Glomerular endothelial cell (primary cell): ENCODE measurements at regions not wholly inside any gene's neighbourhood (a gene's known extent, or its start where the extent isn't known, plus 50 kb on each side); places are given as distances from the start of the nearest gene placed in this dataset.

Source experiments
- DNase-seq: peaks from one replicate; pipeline ENCODE4 v3.0.0-alpha.2; 2011; ENCODE audit warnings: low read depth, low spot score; ENCODE audit errors: extremely low read depth

DNA sequence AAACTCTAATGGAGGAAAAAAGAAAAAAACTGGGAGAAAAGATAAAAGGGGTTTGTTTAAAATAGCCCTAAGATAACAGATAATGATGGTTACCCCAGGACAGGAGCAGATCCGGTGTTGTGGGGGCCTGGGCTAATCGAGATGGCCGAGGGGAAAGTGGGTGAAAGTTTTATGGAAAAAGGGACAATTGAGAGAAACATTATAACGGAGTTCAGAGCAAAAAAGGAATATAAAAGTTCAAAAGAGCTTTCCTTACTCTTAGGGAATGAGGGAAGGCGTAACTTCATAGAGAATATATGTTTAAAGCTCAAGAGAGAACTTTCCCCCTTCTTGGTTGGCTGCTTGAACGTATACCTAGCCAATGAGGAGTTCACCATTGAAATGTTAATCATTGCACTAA lies 131.4 kb downstream of the BAMBI start:
- no peak for DNase-seq

DNA sequence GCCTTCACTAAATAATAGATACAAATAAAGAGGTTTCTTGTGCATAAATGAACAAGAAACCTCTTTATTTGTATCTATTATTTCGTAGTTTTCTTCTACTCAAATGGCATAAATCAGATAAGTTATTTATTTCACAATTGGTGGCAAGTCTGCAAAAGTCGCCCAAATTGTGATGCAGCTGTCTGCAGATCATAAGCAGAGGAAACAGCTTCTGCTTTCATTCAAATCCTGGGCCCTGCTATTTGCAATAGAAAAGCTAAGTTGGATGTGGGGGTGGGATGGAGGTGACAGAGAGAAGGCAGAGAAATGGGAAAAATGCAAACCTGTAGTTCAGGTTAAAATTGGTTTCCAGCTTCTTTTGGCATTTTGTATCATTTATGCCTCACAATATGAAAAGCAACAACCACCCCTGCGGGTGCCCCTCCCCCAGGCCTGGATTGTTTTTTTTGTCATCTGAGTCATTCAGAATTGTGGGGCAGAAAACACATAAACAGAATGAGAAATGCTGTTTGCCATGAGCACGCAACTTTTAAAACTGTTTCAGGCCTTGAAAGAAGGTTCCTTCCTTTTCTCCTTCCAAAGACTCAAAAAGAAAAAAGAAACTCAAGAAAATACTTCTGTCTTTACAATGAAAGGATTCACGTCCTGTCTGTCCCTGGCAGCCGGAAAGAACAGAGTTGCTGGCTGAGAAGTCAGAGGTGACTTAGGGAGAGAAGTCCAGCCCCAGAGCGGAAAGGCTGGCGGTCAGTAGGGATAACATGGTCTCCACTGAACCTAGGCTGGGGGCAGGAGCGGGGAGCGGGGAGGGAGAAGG lies 132.9 kb downstream of the BAMBI start:
- no peak for DNase-seq

GRCh38 chr10:28811639-28812349 lies 134.5 kb downstream of the BAMBI start:
- no peak for DNase-seq

GRCh38 chr10:28812384-28813372 lies 135.4 kb downstream of the BAMBI start:
- no peak for DNase-seq

- DNase-seq, result no peak
These were observed 138.4 kb downstream of the BAMBI start for GRCh38 chr10:28815681-28816080.

DNA sequence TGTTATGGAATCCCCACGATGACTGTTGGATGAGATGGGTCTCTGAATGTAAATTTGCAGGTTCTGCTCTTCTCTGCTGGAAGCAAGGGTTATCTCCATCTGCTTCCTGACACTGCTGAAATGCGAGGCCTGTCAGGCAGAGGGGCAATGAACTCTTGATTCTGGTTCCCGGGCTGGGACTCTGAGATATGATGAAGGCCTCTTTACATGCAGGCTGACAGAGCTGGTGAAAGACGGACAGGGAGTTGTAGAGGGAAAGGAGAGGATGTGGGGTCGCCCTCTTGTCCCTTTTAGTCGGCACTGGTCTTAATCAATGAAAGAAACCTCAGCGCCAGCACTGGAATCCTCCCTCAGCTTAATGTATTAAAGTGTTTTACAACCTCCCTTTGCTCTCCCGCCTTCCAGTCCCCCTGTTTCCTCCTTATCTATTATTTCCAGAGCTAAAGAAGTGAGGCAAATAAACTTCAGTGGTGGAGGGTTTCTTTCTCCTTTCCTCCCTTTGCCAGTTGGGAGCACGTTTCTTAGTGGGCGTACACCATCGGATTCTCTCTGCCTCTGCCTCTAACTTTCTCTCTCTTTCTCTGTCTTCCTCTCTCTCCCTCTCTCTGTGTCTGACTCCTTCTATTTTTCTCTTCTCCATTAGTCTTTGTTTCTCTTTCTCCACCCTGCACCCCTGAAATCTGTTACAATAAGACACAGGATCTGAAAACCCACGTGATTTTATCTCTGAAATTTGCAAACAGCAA lies 145.6 kb downstream of the BAMBI start:
- no peak for DNase-seq

DNA sequence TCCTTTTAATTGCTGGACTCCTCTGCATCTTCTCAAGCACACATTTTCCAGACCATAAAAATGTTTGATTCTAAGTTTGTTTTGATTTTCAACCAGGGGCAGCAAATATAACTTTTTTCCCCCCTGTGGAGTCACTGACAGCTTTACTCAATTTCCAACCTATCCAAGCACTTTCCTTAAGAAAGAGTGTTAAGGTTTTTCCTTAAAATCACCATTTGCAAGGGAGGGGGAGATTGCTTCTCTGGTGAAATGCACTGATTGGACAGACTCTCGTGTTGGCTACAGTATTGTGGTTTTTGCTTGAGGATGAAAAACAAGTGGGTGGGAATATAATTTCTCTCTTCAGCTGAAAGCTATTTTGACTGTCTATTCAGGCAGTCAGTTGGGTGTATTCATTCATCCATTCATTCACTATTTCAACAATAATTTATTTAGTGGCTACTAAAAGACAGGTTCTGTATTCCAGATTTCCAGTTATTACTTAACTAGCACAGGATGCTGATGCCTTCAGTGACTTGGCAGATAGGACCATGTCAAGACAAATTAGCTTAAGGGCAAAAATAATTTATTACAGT lies 146.3 kb downstream of the BAMBI start:
- DNase-seq, result no peak

- DNase-seq, result no peak
These were observed 156.0 kb downstream of the BAMBI start for GRCh38 chr10:28833313-28833712.

- no peak for DNase-seq
These were observed 159.1 kb downstream of the BAMBI start for GRCh38 chr10:28836435-28836743.

DNA sequence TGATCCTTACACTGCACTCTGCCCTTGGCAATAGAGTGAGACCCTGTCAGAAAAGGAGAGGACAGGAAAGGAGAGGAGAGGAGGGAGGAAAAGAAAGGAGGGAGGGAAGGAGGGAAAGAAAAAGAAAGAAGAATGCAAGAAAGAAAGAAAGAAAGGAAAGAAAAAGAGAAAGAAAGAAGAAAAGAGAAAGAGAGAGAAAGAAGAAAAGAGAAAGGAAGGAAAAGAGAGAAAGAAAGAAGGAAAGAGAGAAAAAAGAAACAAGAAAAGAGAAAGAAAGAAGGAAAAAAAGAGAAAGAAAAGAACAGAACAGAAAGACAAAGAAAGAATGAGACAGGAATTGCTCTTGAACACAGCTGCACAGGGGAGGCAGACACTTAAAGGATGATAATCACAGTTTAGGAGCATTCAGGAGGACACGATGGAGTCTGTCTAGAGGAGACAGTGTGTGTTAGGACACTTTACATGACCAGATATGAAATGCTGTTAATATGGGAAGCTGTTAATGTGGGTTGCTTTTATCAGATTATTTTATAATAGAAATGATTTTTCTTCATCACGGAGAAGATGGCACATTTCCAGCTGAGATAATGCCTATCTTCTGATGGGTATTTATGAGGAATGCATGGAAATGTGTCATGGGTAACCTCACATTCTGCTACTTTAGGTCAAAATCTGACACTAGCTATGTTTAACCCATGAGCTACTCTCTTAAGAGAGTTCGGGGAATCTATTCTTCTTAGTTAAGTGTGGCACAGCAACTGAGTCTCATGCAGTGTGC lies 160.5 kb downstream of the BAMBI start:
- no peak for DNase-seq

GRCh38 chr10:28838908-28839307 lies 161.6 kb downstream of the BAMBI start:
- DNase-seq, result no peak

GRCh38 chr10:28839600-28840007 lies 162.3 kb downstream of the BAMBI start:
- no peak for DNase-seq

- DNase-seq, result no peak
These were observed 162.9 kb downstream of the BAMBI start for GRCh38 chr10:28840202-28840601.

DNA sequence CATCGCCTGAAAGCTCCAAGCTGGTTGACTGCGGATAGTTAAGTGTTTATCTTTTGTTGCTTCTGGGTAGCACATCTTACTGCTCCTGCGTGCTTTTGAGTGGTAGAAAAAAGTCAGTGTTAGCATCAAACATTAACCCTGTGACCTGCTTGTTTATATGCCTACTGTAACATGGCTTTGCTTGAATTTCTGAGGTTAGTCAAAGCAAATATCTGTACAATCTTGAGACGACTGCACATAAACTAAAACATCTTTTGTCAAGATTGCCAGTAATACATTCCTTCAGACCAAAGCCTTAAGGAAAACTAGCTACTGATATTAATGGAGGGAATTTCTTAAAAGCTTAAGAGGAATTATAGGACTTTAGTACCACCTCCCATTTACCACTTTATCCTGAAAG lies 163.7 kb downstream of the BAMBI start:
- no peak for DNase-seq

DNA sequence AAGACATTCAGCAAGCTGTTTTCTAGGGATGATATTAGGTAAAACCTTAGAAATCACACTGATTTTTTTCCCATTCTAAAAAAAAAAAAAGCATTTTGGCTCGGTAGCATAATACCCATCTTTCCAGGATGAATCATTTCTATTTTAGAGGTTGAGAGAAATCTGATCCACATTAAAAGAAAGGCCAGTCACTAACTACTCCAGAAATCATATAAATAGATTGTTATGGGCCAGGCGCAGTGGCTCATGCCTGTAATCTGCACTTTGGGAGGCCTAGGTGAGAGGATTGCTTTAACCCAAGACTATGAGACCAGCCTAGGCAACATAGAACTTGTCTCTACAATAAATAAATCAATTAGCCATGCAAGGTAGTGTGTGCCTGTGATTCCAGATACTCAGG lies 164.3 kb downstream of the BAMBI start:
- DNase-seq, result no peak

DNA sequence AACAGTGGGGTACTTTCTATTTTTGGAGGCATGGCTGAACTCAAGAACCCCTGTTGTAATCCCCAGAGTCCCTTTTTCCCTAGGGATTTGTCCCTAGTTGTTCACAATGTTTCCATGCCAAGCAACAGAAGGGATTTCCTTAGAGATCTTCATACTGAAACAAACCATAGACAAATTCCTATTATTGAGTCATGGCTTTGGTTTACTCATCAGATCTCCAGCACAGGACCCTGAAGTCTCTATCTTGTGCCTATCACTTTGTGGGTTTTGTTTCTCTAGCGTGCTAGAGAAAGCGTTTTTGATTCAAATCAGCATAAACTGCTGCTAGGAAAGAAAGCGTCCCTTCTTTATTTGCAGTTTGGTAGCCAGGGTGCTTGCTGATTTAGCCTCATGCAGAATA lies 165.0 kb downstream of the BAMBI start:
- DNase-seq, result no peak

DNA sequence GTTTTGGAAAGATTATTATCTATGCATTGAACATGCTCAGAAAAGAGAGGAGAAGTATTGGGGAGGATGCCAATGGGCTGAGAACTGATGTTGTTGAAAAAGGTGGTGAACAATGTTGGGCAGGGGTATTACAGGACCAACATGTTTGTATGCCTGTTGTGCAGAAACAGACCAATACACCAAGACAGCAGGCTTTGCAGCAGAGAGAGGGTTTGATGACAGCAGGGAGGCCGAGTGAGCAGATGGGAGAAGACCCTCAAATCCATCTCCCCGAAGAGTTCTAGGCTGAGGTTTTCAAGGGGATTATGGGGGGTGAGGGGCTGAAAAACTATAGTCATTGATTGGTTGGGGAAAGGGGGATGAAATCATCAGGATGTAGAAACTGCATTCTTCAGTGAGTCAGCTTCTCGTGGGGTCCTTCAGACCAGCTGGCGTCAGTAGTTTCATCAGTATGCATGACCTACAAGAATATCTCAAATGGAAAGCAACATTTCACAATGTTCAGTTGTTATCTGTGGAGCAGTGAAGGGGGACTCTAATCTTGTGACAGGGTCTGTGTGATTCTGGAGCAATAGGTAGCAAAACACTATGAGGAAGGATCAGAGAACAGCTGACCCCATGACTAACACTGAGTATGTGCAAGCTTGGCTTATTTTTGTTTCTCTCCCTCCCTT lies 167.8 kb downstream of the BAMBI start:
- no peak for DNase-seq

DNA sequence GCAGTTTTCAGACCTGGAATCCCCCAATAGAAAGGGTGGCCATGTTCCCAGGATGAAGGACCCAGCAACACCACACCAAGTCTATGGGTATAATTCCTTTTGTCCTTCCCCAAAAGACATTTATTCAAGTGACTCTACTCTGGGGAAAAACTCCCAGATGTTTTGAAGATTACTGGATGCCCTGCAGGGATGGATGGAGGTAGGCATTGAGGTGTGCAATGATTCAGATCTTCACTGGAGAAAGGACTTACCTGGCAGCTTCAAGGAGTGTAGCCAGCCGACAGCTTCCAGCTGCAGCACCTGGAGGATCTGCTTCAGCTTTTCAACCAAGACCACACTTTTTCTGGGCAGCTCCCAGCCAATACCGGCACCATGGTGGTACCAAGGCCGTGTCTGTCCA lies 172.0 kb downstream of the BAMBI start:
- DNase-seq, result no peak

DNA sequence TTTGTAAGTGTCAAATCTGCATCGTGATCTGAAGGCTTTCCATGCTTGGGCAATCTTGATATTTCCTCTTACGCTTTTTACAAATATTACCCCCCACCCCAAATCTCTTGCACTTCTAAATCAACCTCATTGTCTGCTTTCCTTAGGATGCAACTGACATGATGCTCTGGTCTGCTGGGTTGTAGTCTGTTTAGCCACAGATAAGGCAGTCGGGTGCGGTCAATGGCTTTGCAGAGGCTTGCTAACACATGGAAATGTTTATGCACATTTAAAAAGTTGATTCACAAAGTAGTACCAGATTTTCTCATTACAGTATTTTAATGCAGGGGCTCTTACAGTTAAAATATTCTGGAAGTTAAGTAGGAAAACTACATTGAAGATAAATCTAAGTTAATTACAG lies 172.5 kb downstream of the BAMBI start:
- no peak for DNase-seq
